GM21723 (cell line): ENCODE measurements at regions not wholly inside any gene's neighbourhood (a gene's known extent, or its start where the extent isn't known, plus 50 kb on each side); places are given as distances from the start of the nearest gene placed in this dataset.

ENCODE experiments used
- ATAC-seq: cut with Tn5 transposase; IDR thresholded peaks from one replicate; pipeline ENCODE4 v1.9.1; 2021; ENCODE audit warnings: mild to moderate bottlenecking, moderate library complexity; ENCODE audit not compliant: unreplicated experiment

DNA sequence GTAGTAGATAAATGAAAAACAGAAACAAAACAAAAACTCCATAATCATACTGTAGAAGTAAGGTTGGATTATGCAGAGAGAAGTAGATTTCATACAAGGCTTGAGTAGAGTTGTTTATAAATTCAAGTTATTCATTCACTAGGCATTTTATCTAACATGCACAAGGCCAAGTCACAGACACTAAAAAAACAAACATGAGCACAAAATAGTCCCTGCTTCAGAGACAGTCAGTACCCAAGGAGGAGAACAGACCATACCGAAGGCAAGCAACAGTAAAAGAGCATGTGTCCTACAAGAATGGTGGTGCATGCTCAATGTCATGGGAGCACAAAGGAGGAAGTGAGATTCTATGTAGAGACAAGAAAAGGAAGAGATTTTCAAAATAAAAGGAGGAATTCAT, 796.5 kb upstream of the LRRC4C start:
- ATAC-seq: no peak

- no peak for ATAC-seq
Observed at GRCh38 chr11:42257534-42257933, 798.1 kb upstream of the LRRC4C start.

DNA sequence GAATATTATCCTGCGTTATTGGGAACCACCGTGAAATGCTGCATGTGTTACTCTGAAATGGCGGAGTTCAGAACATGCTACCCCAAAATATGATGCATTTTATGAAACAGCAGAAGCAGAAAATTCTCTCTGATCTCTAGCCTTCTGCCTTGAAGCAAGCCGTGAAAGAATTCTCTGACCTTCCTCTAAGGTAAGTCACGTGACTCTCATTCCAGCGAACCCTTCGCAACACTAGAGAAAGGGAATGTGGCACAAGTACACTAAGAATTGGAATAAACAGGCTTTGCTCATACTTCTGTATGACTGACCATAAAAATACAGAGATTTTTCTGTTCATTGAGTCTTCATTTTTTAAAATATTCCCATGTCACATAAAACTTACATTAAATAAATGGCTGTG, 805.6 kb upstream of the LRRC4C start:
- no peak for ATAC-seq

DNA sequence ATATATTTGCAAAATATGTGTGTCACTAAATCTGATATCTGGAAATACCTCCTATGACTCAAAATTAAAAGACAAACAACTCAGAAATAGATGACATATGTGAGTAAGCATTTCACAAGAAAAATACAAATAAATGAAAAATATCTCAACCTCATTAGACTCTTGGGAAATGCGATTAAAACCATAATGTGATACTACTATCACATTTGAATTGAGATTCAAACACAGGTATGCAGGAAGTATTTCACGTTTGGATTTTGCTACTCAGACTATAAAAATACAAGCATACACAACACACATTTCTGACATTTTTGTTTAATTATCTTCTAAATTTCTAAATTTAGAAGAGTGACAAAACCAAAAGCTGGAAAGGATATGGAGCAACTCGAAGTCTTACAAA, 811.9 kb upstream of the LRRC4C start:
- no peak for ATAC-seq

GRCh38 chr11:42273977-42274376, 814.5 kb upstream of the LRRC4C start:
- ATAC-seq: no peak

DNA sequence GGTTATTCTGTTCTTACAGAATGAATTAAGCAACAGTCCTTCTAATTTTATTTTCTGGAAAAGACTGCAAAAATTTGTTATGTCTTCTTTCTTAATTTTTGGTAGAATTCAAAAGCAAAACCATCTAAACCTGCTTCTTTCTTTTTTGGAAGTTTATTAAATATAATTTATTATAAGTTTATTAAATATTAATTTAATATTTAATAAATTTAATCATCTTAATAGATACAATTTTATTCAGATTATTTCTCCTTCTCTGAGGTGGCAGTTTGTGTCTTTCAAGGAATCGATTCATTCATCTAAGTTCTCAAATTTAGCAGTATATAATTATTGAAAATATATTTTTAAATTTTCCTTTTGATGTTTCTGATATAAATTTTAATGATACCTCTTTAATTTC, 837.5 kb upstream of the LRRC4C start:
- no peak for ATAC-seq

DNA sequence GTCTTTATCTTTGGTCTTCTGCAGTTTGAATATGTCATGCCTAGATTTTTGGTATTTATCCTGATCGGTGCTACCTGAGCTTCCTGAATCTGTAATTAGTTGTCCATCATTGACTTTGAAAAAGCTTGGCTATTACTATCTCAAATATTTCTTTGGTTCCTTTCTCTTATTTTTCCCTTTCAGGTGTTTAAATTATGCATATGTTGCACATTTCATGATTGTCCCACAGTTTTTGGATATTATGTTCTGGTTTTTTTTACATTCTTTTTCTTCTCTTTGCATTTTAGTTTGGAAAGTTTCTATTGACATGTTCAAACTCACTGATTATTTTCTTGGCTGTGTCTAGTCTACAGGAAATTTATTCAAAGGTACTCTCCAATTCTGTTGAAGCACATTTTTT, 840.3 kb upstream of the LRRC4C start:
- no peak for ATAC-seq

- no peak for ATAC-seq
Observed at GRCh38 chr11:42301777-42302176, 842.3 kb upstream of the LRRC4C start.

- ATAC-seq: no peak
Observed at GRCh38 chr11:42311514-42311913, 852.1 kb upstream of the LRRC4C start.

GRCh38 chr11:42311944-42312343, 852.5 kb upstream of the LRRC4C start:
- no peak for ATAC-seq

DNA sequence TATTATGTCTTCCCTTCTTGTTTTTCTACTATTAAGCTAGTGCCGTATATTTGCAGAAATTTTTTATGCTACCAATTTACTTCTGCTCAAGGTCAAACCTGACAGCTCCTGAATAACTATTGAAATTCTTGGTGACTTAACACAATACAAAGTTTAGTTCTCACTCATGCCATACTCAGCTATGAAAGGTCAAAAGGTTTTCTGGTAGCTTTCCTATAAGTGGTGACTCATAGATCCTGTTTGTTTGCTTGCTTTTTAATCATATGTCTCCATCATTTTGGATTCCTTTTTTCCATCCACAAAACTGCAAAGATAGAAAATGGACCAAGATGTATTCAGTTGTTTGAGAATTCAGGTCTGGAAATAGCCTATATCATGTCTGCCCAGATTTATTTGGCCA, 855.8 kb upstream of the LRRC4C start:
- ATAC-seq: no peak

DNA sequence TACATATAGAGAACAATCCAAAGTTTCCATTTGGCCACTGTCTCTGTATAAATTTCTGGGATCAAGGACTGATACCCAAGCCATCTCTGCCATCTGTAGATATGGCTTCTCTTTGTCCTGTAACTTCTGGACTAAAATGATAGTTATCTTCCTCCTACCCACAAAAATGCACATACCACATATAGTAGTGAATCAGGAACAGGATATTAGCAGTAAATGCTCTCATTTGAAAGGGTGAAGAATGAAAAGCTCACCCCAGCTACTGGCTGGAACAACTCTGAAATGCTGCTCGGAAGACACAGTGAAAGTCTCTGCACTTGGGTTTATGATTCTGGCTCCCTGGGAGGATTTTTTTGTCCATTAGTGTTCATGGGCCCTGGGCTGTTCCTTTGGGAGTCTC, 856.4 kb upstream of the LRRC4C start:
- no peak for ATAC-seq

GRCh38 chr11:42319921-42320320, 860.5 kb upstream of the LRRC4C start:
- ATAC-seq: no peak

DNA sequence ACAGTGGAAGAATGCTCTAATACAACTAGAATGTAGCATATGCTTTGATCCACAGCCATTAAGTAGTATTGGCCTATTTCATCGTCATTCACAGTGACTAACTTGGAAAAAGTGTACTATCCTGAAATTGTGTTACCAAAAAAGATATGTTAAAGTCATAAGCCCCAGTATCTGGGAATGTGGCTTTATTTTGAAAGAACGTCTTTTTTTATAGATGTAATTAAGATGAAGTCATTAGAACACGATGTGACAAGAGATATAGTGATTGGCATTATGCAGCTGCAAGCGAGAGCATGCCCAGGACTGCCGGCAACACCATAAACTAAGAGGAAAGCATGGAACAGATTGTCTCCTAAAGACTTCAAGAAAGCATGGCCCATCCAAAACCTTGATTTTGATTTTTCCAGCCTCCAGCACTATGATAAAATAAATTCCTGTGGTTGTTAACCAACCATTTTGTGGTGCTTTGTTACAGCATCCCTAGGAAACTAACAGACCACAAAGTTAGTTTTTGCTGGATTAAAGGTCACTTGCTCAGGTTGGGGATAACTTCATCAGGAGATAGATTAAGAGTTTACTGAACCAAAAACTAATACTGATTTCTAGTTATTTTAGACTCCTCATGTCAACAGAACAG, 870.6 kb upstream of the LRRC4C start:
- no peak for ATAC-seq

DNA sequence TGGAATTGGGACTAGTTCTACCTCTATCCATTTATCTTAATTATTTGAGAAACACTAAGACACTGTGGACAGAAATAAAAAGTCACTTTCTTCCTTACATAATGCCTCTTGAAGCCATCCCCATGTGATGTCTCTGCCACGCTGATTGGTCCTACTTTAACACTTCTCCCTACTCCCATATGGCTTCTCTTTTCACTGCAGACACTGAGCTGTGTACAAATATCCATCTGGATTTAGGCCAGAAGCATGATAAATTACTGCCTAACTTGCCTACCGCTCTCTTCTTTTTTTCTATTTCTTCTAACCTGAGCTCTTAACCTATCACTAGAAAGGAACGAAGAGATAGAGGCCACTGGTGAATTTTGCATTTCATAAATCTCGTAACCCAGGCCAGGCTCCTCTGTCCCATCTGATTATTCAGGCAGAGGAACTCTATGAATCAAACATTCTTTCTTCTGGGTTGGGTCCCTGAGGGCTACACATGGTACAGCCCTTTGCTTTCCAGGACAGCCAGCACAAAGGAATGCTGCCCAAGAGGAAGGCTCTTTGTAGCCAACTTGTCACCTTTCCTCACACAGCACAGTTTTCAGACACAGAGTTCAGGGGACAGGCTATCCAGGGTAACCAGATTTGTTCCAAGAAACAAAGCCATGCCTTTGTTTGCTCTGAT, 878.5 kb upstream of the LRRC4C start:
- ATAC-seq: no peak

- ATAC-seq: no peak
Observed at GRCh38 chr11:42344204-42344792, 884.8 kb upstream of the LRRC4C start.

DNA sequence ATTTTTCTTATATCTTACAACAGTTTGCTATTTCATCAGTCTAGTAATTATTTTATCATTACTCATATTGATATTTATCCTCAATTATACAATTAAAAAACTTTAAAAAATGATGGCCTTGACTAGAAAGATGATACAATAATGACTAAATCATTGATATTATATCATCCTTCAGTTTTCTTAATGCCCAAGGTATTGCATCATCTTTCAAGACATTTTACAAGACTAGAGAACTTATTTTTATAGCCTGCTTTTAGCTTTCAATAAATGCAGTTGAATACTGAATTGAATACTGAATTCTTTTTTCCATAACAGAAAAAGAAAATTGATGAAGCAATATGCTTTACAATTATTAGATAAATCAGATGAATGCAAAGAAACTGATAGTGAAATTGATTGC, 886.5 kb upstream of the LRRC4C start:
- ATAC-seq: no peak

GRCh38 chr11:42363701-42364100, 904.2 kb upstream of the LRRC4C start:
- no peak for ATAC-seq

DNA sequence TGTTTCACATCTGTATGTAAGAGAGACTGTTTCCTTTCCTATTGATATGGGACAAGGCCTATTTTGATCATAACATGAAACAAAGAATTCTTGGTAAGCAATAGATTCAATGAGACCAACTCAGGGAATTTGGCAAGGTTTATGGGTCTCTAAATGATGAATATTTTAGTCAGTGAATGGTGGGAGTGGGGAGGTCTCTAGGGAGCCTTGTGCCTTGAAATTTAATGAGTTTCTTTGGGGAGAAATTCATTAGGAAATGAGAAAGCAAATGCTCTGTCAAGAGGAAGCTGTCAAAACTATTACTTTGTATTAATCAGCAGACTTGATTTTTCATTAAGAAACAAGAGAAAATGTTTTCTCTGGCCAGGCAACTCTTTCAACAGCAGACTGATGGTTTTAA, 921.7 kb upstream of the API5 start:
- ATAC-seq: no peak

DNA sequence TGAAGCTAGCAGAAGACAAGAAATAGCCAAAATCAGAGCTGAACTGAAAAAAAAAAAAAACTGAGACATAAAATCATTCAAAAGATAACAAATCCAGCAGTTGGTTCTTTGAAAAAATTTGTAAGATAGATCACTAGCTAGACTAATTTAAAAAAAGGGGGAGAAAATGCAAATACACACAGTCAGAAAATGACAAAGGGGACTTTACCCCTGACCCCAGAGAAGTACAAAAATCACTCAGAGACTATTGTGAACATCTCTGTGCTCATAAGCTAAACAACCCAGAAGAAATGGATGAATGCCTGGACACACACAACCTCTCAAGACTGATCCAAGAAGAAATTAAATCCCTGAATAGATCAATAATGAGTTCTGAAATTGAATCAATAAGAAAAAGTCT, 914.3 kb upstream of the API5 start:
- ATAC-seq: no peak

- no peak for ATAC-seq
Observed at GRCh38 chr11:42407341-42407740, 904.5 kb upstream of the API5 start.

GRCh38 chr11:42410251-42410955, 901.4 kb upstream of the API5 start:
- ATAC-seq: no peak
